ENCODE measurements at regions not wholly inside any gene's neighbourhood (a gene's known extent, or its start where the extent isn't known, plus 50 kb on each side); places are given as distances from the start of the nearest gene placed in this dataset.

- TF ChIP-seq, protein P1, sequence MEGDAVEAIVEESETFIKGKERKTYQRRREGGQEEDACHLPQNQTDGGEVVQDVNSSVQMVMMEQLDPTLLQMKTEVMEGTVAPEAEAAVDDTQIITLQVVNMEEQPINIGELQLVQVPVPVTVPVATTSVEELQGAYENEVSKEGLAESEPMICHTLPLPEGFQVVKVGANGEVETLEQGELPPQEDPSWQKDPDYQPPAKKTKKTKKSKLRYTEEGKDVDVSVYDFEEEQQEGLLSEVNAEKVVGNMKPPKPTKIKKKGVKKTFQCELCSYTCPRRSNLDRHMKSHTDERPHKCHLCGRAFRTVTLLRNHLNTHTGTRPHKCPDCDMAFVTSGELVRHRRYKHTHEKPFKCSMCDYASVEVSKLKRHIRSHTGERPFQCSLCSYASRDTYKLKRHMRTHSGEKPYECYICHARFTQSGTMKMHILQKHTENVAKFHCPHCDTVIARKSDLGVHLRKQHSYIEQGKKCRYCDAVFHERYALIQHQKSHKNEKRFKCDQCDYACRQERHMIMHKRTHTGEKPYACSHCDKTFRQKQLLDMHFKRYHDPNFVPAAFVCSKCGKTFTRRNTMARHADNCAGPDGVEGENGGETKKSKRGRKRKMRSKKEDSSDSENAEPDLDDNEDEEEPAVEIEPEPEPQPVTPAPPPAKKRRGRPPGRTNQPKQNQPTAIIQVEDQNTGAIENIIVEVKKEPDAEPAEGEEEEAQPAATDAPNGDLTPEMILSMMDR (IDR thresholded peaks at IDR 0.05): no peak
- TF ChIP-seq POLR2AphosphoS5 (IDR thresholded peaks at IDR 0.05; ENCODE audit: low read depth, low read length) (no peak), TCF7L2 (IDR thresholded peaks at IDR 0.05; ENCODE audit: low read depth, low read length) (no peak), SIN3A (IDR thresholded peaks at IDR 0.05; ENCODE audit: borderline replicate concordance, insufficient read depth, low read depth, low read length) (no peak), REST (IDR thresholded peaks at IDR 0.05; ENCODE audit: insufficient read depth in 1 of 2, low read depth in 2 of 2, low read length in 1 of 2) (no peak)
Measured at GRCh38 chr3:103218146-103218545, 783.3 kb downstream of the ZPLD1 start.
